ENCODE measurements at regions not wholly inside any gene's neighbourhood (a gene's known extent, or its start where the extent isn't known, plus 50 kb on each side); places are given as distances from the start of the nearest gene placed in this dataset.

- peak; percentile 76 for FAIRE-seq
These were observed 279.4 kb upstream of the MAN1A1 start for GRCh38 chr6:119628691-119629594.

GRCh38 chr6:119627908-119628669 is 278.5 kb upstream of the MAN1A1 start:
- no peak for FAIRE-seq

- FAIRE-seq = no peak
These were observed 277.5 kb upstream of the MAN1A1 start for GRCh38 chr6:119626884-119627619.

- FAIRE-seq = no peak
These were observed 271.4 kb upstream of the MAN1A1 start for GRCh38 chr6:119620846-119621555.

- no peak for FAIRE-seq
These were observed 264.6 kb upstream of the MAN1A1 start for GRCh38 chr6:119614138-119614537.

GRCh38 chr6:119612911-119613381 is 263.4 kb upstream of the MAN1A1 start:
- FAIRE-seq = no peak

- FAIRE-seq = no peak
These were observed 262.8 kb upstream of the MAN1A1 start for GRCh38 chr6:119612176-119612891.

- FAIRE-seq = no peak
These were observed 261.2 kb upstream of the MAN1A1 start for GRCh38 chr6:119610754-119611153.

- no peak for FAIRE-seq
These were observed 260.7 kb upstream of the MAN1A1 start for GRCh38 chr6:119610265-119610664.

- no peak for FAIRE-seq
These were observed 260.3 kb upstream of the MAN1A1 start for GRCh38 chr6:119609865-119610264.

GRCh38 chr6:119608994-119609393 is 259.4 kb upstream of the MAN1A1 start:
- FAIRE-seq = no peak

GRCh38 chr6:119604124-119604523 is 254.6 kb upstream of the MAN1A1 start:
- FAIRE-seq = no peak

GRCh38 chr6:119603501-119603900 is 253.9 kb upstream of the MAN1A1 start:
- no peak for FAIRE-seq

- no peak for FAIRE-seq
These were observed 252.9 kb upstream of the MAN1A1 start for GRCh38 chr6:119602215-119603178.

- no peak for FAIRE-seq
These were observed 249.3 kb upstream of the MAN1A1 start for GRCh38 chr6:119598883-119599282.

GRCh38 chr6:119594907-119595306 is 245.3 kb upstream of the MAN1A1 start:
- peak; percentile 94 for FAIRE-seq

- no peak for FAIRE-seq
These were observed 241.7 kb upstream of the MAN1A1 start for GRCh38 chr6:119591235-119591634.

- FAIRE-seq = no peak
These were observed 240.5 kb upstream of the MAN1A1 start for GRCh38 chr6:119590066-119590465.

- FAIRE-seq = no peak
These were observed 238.0 kb upstream of the MAN1A1 start for GRCh38 chr6:119587537-119587936.

- FAIRE-seq = no peak
These were observed 236.8 kb upstream of the MAN1A1 start for GRCh38 chr6:119586250-119586882.
